IgD-negative memory B cell (primary cell): ENCODE measurements at regions not wholly inside any gene's neighbourhood (a gene's known extent, or its start where the extent isn't known, plus 50 kb on each side); places are given as distances from the start of the nearest gene placed in this dataset.
A peak's percentile ranks its signal among the peaks of the same experiment; 100 is the strongest.
"Not testable (repeated sequence)": the region's sequence is repeated elsewhere in the genome, so short reads cannot be mapped to it uniquely, and the experiment has no call there.

ENCODE experiments used
- H3K27ac Mint-ChIP-seq, 3 donors: one replicate each; pipeline ENCODE4 v1.8.0; 2020 to 2022; ENCODE audit warnings: mild to moderate bottlenecking in 3 of 3, mixed read lengths in 3 of 3, moderate library complexity in 1 of 3
- H3K27me3 Mint-ChIP-seq: one replicate; pipeline ENCODE4 v1.8.0; 2021; ENCODE audit warnings: mixed read lengths
- H3K36me3 Mint-ChIP-seq: one replicate; pipeline ENCODE4 v1.8.0; 2020; ENCODE audit warnings: mild to moderate bottlenecking, mixed read lengths
- H3K4me1 Mint-ChIP-seq, 3 donors: one replicate each; pipeline ENCODE4 v1.8.0; 2020 to 2022; ENCODE audit warnings: mixed read lengths in 3 of 3, mild to moderate bottlenecking in 1 of 3
- H3K4me3 Mint-ChIP-seq, 4 donors: one replicate each; pipeline ENCODE4 v1.8.0; 2020 to 2022; ENCODE audit warnings: mild to moderate bottlenecking in 4 of 4, mixed read lengths in 4 of 4, moderate library complexity in 3 of 4
- H3K9me3 Mint-ChIP-seq, 3 donors: one replicate each; pipeline ENCODE4 v1.8.0; 2020 to 2021; ENCODE audit warnings: mixed read lengths in 3 of 3, mild to moderate bottlenecking in 1 of 3

DNA sequence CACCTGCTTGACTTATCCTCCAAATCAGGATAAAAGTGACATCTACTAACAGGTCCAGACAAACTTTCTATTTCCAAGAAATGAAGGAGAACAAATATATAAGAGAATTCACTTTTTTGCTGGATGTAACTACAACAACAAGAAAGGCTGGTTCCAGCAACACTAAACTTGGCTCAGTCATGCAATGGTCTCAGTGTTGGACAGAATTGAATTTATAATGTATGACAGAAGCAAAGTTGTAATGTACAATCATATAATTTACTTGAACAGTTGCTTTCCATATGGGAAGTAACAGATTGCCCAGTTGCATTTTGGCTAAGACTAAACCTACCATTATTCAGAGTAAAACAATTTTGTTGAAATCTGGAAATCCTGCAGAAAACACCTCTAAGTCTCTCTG is 183.3 kb upstream of the INTU start:
- peaks cover 0 to 2% (median 0%) of the 10 kb centered on the region in 3 donors for H3K9me3 Mint-ChIP-seq
- H3K27me3 Mint-ChIP-seq, result no peaks in the 10 kb centered on the region
- H3K36me3 Mint-ChIP-seq, result no peaks in the 10 kb centered on the region
- no peaks in the 10 kb centered on the region for H3K4me1 Mint-ChIP-seq
- H3K27ac Mint-ChIP-seq, result no peak overlapping the region
- no peak overlapping the region for H3K4me3 Mint-ChIP-seq

DNA sequence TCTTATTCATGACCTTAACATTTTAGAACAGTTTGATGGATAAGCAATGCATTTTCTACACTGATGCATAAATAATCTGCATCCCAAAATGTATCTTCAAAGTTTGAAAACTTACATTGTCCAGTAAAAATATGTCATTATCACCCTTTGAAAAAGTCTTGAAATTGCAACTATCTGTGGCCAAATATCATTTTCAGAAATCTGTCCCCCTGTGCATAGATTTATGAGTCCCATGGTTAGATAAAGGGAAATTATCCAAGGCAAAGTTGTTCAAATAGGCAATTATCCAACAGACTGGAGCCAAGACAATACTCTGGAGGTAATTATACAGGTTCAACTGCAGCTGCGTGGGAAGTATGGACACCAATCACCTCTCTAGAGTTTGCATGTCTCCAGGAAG is 182.5 kb upstream of the INTU start:
- H3K27ac Mint-ChIP-seq, result no peak overlapping the region
- H3K36me3 Mint-ChIP-seq, result no peaks in the 10 kb centered on the region
- H3K27me3 Mint-ChIP-seq, result no peaks in the 10 kb centered on the region
- no peaks in the 10 kb centered on the region for H3K4me1 Mint-ChIP-seq
- H3K4me3 Mint-ChIP-seq, result no peak overlapping the region
- peaks cover 0 to 2% (median 0%) of the 10 kb centered on the region in 3 donors for H3K9me3 Mint-ChIP-seq

DNA sequence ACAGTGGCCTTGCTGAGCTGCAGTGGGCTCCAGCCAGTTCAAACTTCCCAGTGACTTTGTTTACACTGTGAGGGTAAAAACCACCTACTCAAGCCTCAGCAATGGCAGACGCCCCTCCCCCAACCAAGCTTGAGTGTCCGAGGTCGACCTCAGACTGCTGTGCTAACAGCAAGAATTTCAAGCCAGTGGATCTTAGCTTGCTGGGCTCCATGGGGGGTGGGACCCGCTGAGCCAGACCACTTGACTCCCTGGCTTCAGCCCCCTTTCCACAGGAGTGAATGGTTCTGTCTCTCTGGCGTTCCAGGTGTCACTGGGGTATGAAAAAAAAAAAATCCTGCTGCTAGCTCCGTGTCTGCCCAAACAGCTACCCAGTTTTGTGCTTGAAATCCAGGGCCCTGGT is 168.9 kb upstream of the INTU start:
- Mint-ChIP-seq H3K36me3 (no peaks in the 10 kb centered on the region), H3K27ac (no peak overlapping the region), H3K27me3 (no peaks in the 10 kb centered on the region), H3K4me3 (no peak overlapping the region), H3K4me1 (no peaks in the 10 kb centered on the region), H3K9me3 (peaks cover 4 to 7% (median 4%) of the 10 kb centered on the region in 3 donors)

DNA sequence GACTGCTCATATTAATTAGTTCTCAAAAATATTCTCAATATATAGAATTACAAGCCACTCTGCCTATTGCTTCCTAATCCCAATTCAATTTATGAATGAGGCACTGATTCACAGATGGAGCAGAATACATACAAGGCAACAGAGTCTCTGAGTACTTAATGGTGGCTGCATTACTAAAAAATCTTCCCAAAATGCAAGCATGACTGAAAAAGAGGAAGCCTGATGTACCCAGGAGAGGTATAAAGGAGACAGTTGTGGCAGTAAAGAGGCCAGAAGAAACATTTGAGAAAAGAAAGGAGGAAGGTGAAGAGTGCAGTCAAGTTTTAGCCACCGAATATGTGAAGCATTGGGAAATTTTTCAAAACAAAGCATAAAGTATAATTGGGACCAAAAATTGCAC is 163.2 kb upstream of the INTU start:
- Mint-ChIP-seq H3K27ac (no peak overlapping the region), H3K9me3 (peaks cover 0 to 2% (median under 1%) of the 10 kb centered on the region in 3 donors), H3K27me3 (no peaks in the 10 kb centered on the region), H3K4me1 (no peaks in the 10 kb centered on the region), H3K36me3 (no peaks in the 10 kb centered on the region), H3K4me3 (no peak overlapping the region)

DNA sequence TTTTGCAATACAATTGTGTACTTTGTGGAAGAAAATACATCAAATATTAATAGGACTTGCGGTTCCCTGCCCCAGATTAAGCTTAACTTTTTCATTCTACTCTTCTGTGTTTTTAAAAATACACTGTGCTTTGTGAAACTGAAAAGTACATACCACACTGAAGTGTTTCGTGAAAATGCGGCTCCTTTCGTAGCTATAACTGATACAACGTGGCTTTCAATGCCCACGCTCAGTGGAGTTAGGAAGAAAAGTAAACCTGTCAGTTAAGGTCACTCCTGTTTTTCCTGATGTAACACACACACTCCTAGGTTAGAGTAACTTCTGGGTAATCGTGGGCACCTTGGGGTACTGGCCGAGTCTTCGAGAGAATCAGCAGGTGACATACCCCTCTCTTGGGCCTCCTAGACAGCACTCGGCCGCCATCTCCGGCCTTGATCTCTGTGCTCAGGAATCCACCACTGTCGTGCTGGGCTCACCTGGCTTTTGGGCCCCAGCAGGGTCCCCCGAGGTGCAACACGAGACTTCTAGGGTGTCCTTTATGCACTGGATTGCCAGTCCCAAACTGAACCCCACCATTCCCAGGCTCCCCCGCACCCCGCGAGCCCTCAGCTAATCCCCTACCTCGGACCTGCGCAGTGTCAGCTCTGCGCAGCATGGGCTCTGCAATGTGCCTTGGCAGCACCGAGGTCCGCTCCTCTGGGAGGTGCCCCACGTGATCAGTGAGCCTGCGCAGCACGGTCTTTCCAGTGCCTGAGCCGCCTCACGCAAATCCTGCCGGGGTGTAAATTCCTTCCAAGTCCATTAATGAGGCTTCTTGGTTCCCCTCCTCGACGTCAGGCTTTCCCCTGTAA is 162.6 kb upstream of the INTU start:
- Mint-ChIP-seq H3K27me3 (no peaks in the 10 kb centered on the region), H3K36me3 (no peaks in the 10 kb centered on the region), H3K9me3 (peaks cover 0 to 2% (median 2%) of the 10 kb centered on the region in 3 donors), H3K4me3 (no peak overlapping the region), H3K4me1 (no peaks in the 10 kb centered on the region), H3K27ac (no peak overlapping the region)

DNA sequence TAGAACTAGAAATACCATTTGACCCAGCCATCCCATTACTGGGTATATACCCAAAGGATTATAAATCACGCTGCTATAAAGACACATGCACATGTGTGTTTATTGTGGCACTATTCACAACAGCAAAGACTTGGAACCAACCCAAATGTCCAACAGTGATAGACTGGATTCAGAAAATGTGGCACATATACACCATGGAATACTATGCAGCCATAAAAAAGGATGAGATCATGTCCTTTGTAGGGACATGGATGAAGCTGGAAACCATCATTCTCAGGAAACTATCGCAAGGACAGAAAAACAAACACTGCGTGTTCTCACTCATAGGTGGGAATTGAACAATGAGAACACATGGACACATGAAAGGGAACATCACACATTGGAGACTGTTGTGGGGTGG is 154.5 kb upstream of the INTU start:
- H3K27me3 Mint-ChIP-seq, H3K36me3 Mint-ChIP-seq, H3K27ac Mint-ChIP-seq, H3K4me1 Mint-ChIP-seq, H3K9me3 Mint-ChIP-seq, H3K4me3 Mint-ChIP-seq: not testable (repeated sequence)

DNA sequence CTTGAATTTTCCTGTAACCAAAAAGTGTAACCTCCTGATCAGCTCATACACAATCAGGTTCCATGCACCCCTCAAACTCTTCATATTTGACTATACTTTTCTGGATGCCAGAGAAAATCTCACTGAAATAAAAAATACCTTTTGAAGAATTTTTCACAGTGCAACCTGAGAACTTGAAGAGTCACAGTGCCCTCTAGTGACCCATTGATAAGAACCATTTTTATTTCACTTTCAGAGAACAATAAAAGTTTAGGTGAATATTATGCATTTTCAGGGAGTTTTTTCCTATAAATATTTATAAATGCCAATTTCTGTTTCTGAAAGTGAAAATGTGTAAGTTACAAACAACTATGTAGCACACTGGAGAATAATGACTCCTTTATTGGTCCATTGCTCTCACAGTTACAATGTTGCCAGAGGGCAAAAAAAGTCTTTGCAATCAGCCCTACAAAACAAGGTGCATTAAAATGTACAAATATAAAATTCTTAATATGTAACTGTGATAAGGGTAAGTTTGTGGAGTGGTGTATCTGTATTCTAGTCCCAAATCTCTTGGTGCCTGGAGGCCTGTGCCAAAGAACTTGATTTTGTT is 153.6 kb upstream of the INTU start:
- Mint-ChIP-seq H3K36me3 (no peaks in the 10 kb centered on the region), H3K4me1 (no peaks in the 10 kb centered on the region), H3K27me3 (no peaks in the 10 kb centered on the region), H3K9me3 (peaks cover 0 to 2% (median 0%) of the 10 kb centered on the region in 3 donors), H3K27ac (no peak overlapping the region), H3K4me3 (no peak overlapping the region)

DNA sequence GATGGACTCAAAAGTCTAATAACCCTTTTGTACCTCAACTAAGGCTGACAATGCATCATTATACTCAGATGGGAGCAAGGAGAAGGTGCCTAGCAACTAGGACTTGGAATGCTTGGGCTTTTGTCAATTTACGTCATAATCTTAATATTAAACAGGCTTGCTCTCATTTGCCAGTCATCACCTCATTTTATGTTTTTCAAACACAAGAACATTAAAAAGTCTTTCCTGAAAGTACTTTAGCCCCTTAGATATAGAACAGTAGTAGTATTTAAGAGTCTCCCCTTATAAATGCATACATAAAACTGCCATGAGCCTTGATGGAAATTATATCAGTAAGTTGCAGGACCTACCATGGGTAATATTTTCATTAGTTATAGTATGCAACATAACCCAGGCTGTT is 150.7 kb upstream of the INTU start:
- H3K4me3 Mint-ChIP-seq, result no peak overlapping the region
- H3K9me3 Mint-ChIP-seq, result no peaks in the 10 kb centered on the region
- no peak overlapping the region for H3K27ac Mint-ChIP-seq

DNA sequence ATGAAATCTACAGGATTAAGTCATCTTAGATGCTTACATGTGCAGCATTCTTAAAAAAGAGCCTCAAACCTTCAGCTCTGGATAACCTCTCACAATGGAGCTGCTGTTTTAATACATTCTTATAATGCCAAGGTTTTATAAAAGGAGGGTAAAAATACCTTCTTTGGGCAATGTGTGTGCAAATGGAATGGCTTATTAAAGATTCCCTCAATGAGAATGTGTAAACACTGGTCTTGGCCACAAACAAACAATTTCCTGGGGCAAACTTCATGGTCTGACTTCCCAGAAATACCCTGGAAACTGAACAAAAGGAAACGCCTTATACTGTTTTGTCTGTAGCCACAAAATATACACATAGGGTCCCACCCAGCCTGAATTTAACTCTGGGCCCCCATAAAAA is 148.6 kb upstream of the INTU start:
- no peak overlapping the region for H3K4me3 Mint-ChIP-seq
- H3K27me3 Mint-ChIP-seq, result peaks cover 2% of the 10 kb centered on the region
- no peaks in the 10 kb centered on the region for H3K4me1 Mint-ChIP-seq
- H3K36me3 Mint-ChIP-seq, result no peaks in the 10 kb centered on the region
- H3K9me3 Mint-ChIP-seq, result no peaks in the 10 kb centered on the region
- H3K27ac Mint-ChIP-seq, result no peak overlapping the region

More for the DNA sequence above, 150.7 kb upstream of the INTU start:
- Mint-ChIP-seq H3K4me1 (no peaks in the 10 kb centered on the region), H3K36me3 (no peaks in the 10 kb centered on the region), H3K27me3 (peaks cover 2% of the 10 kb centered on the region)

DNA sequence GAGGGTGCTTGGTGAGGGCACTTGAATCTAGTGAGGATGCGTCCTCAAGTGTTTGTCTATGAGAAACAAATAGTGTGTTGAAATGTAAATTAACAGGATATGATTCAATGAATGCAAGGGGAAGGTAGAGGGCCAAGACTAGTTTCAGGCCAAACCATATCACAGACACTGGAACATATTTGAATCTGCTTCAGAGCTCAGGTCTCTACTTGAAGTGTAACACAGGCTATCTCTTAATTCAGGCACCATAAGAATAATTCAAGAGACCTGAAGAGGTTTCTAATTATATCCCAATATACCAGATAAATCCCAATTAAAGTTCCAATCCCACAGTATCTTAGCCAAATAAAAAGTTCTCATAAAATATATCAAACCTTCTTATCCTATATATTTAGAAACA is 146.5 kb upstream of the INTU start:
- Mint-ChIP-seq H3K9me3 (no peaks in the 10 kb centered on the region), H3K4me1 (no peaks in the 10 kb centered on the region), H3K4me3 (no peak overlapping the region), H3K27me3 (peaks cover 2% of the 10 kb centered on the region), H3K36me3 (no peaks in the 10 kb centered on the region), H3K27ac (no peak overlapping the region)

DNA sequence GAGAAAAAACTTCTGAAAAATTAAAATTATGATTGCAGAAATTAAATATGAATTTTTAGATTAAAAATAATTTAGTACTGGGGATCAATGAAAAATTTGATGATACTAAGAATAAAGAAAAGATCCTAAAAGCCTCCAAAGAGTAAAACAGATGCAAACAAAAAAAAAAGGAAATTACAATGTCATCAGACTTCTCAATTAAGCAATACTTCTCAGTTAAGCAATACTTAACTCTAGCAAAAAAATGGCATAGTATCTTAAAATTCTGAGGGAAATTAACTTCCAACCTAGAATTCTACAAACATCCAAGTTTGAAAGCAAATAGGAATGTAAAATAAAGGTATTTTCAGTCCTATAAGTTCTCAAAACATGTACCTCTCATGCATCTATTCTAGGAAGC is 141.2 kb upstream of the INTU start:
- H3K27me3 Mint-ChIP-seq, result no peaks in the 10 kb centered on the region
- H3K27ac Mint-ChIP-seq, result no peak overlapping the region
- H3K4me1 Mint-ChIP-seq, result no peaks in the 10 kb centered on the region
- H3K36me3 Mint-ChIP-seq, result no peaks in the 10 kb centered on the region
- H3K4me3 Mint-ChIP-seq, result no peak overlapping the region
- peaks cover 0 to 2% (median under 1%) of the 10 kb centered on the region in 3 donors for H3K9me3 Mint-ChIP-seq

DNA sequence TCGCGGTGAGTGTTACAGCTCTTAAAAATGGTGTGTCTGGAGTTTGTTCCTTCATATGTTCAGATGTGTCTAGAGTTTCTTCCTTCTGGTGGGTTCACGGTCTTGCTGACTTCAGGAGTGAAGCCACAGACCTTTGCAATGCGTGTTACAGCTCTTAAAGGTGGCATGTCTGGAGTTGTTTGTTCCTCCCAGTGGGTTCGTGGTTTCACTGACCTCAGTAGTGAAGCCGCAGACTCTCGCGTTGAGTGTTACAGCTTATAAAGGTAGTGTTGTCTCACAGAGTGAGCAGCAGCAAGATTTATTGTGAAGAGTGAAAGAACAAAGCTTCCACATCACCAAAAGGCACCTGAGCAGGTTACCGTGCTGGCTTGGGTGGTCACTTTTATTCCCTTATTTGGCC is 135.9 kb upstream of the INTU start:
- H3K9me3 Mint-ChIP-seq, H3K27ac Mint-ChIP-seq, H3K36me3 Mint-ChIP-seq, H3K4me3 Mint-ChIP-seq, H3K4me1 Mint-ChIP-seq, H3K27me3 Mint-ChIP-seq: not testable (repeated sequence)

DNA sequence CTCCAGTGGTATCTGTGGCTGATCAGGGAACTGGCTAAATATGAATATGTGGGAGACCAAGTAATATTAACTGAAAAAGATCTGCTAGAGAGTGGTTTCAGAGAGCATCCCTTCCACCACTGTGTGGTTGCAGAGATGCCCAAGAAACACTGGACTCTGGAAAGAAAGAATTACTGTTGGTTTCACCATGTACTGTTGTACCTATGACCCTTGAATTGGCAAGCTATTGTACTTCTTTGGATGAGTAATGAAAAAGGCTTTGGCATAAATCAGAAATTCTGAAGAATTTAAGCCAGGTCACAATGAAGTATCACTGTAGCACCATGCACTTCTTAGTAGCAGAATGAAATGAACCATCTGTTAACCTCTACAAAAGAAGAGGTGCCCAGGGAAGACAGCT is 134.4 kb upstream of the INTU start:
- Mint-ChIP-seq H3K27me3 (peaks cover 3% of the 10 kb centered on the region), H3K9me3 (peaks cover 2 to 4% (median 3%) of the 10 kb centered on the region in 3 donors), H3K4me3 (no peak overlapping the region), H3K4me1 (peaks cover 0 to 2% (median 0%) of the 10 kb centered on the region in 3 donors), H3K27ac (no peak overlapping the region), H3K36me3 (no peaks in the 10 kb centered on the region)

DNA sequence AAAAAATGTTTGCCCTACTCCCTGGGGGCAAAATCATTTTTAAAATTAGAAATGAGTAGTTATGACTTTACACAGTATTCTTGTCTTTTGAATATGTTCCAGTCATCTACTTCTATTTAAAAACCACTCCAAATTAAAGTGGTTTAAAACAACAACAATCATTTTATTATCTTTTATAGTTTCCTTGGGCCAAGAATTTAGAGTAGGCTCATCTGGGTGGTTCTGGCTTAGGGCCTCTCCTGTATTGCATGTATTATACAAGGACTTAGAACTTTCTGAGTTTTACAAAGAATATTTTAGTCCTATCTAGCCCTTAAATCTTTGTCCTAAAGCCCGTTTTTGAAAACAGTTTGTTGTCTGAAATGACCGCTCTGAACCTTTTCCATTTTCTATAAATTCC is 132.5 kb upstream of the INTU start:
- Mint-ChIP-seq H3K27me3 (peaks cover 3% of the 10 kb centered on the region), H3K36me3 (no peaks in the 10 kb centered on the region), H3K4me1 (peaks cover 0 to 2% (median 0%) of the 10 kb centered on the region in 3 donors), H3K9me3 (peaks cover 1 to 4% (median 3%) of the 10 kb centered on the region in 3 donors), H3K4me3 (no peak overlapping the region), H3K27ac (no peak overlapping the region)

DNA sequence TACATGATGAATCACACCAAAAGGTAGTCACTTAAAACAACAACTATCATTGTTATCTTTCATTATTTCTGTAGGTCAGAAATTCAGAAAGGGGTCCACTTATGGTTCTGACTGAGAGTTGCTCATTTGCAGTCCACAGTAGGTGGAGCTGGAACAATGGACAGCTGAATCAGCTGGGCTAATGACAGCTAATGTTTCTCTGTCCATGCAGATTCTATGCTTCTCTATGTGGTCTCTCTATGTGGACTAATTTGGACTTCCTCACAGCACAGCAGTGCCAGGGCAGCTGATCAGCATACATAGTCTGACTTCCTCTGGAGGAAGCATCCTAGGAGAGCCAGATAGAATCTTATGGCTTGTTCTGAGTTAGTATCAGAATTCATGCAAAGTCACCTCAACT is 131.7 kb upstream of the INTU start:
- Mint-ChIP-seq H3K9me3 (peaks cover 0 to 4% (median 3%) of the 10 kb centered on the region in 3 donors), H3K4me3 (peak overlapping the region in 1 of 4 donors; percentile 46), H3K4me1 (peaks cover 0 to 2% (median 0%) of the 10 kb centered on the region in 3 donors), H3K36me3 (no peaks in the 10 kb centered on the region), H3K27me3 (peaks cover 3% of the 10 kb centered on the region), H3K27ac (no peak overlapping the region)

DNA sequence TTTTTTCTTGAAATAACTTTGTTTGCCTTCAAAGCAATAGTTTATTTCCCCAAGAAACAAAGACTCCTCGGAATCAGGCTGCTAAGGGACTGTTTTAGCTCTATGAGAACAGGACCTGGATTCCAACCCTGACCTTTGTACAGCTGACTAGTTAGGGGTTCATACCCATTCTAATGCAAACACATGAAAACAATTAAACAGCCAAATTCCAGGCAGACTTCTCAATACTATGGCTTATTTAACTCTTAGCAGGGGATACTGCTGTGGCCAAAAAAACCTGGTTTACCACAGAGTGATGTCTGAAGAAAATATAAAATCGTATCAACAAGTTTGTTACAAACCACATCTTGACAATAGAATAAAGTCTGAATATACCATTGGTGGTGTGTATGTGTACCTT is 129.6 kb upstream of the INTU start:
- Mint-ChIP-seq H3K27me3 (peaks cover 3% of the 10 kb centered on the region), H3K4me3 (no peak overlapping the region), H3K4me1 (peaks cover 0 to 2% (median 0%) of the 10 kb centered on the region in 3 donors), H3K9me3 (no peaks in the 10 kb centered on the region), H3K27ac (no peak overlapping the region), H3K36me3 (no peaks in the 10 kb centered on the region)
